OCI-LY1 (cell line): ENCODE measurements at regions not wholly inside any gene's neighbourhood (a gene's known extent, or its start where the extent isn't known, plus 50 kb on each side); places are given as distances from the start of the nearest gene placed in this dataset.

Source experiments
- H2AFZ ChIP-seq: fragments of 200-600 bp; sonication (generic), shearing (Covaris generic); 2 replicates; pipeline ENCODE4 v1.6.0; 2014; ENCODE audit warnings: antibody characterized with exemption, mild to moderate bottlenecking, low read length
- H3F3A ChIP-seq: fragments of 200-600 bp; sonication (generic), shearing (Covaris generic); 2 replicates; pipeline ENCODE4 v1.6.0; 2014; ENCODE audit warnings: mild to moderate bottlenecking, antibody characterized with exemption, low read length, moderate library complexity; ENCODE audit not compliant: insufficient read depth
- H3K27ac ChIP-seq: fragments of 200-600 bp; sonication (generic); 2 replicates; pipeline ENCODE4 v1.5.1; 2014; ENCODE audit warnings: low read length, mixed run types, mild to moderate bottlenecking, low read depth; ENCODE audit not compliant: poor library complexity, severe bottlenecking
- H3K27me3 ChIP-seq: fragments of 200-600 bp; sonication (generic); 2 replicates; pipeline ENCODE4 v1.6.0; 2014; ENCODE audit warnings: antibody characterized with exemption, mild to moderate bottlenecking, low read length, moderate library complexity; ENCODE audit not compliant: insufficient read depth
- H3K36me3 ChIP-seq: fragments of 200-600 bp; sonication (generic); 2 replicates; pipeline ENCODE4 v1.6.1; 2014; ENCODE audit warnings: mild to moderate bottlenecking, antibody characterized with exemption, low read length, moderate library complexity, mixed read lengths; ENCODE audit not compliant: insufficient read depth
- H3K4me1 ChIP-seq: fragments of 200-600 bp; sonication (generic); 2 replicates; pipeline ENCODE4 v1.5.1; 2014; ENCODE audit warnings: mild to moderate bottlenecking, low read length, moderate library complexity; ENCODE audit not compliant: insufficient read depth, severe bottlenecking
- H3K4me2 ChIP-seq: fragments of 200-600 bp; sonication (generic), shearing (Covaris generic); 2 replicates; pipeline ENCODE4 v1.6.1; 2014; ENCODE audit warnings: low read length
- H3K4me3 ChIP-seq: fragments of 200-600 bp; sonication (generic); 2 replicates; pipeline ENCODE4 v1.5.1; 2014; ENCODE audit warnings: low read length, low read depth, mild to moderate bottlenecking, mixed read lengths; ENCODE audit not compliant: poor library complexity, severe bottlenecking
- H3K79me2 ChIP-seq: fragments of 200-600 bp; shearing (Covaris generic); 2 replicates; pipeline ENCODE4 v1.6.1; 2016; ENCODE audit warnings: mixed run types, low read length, mixed read lengths; ENCODE audit not compliant: insufficient read depth
- H3K9ac ChIP-seq: fragments of 200-600 bp; sonication (generic), shearing (Covaris generic); 2 replicates; pipeline ENCODE4 v1.6.1; 2014; ENCODE audit warnings: mild to moderate bottlenecking, low read length, mixed read lengths
- H3K9me2 ChIP-seq: fragments of 200-600 bp; sonication (generic), shearing (Covaris generic); 2 replicates; pipeline ENCODE4 v1.6.1; 2014; ENCODE audit warnings: low read depth, mild to moderate bottlenecking, low read length, mixed read lengths
- H3K9me3 ChIP-seq: fragments of 200-600 bp; shearing (Covaris generic); 2 replicates; pipeline ENCODE4 v1.6.1; 2014; ENCODE audit warnings: low read length, mixed read lengths
- H4K20me1 ChIP-seq: fragments of 200-600 bp; sonication (generic), shearing (Covaris generic); 2 replicates; pipeline ENCODE4 v1.6.0; 2016; ENCODE audit warnings: mild to moderate bottlenecking, low read length; ENCODE audit not compliant: insufficient read depth
- CTCF ChIP-seq: fragments of 200-600 bp; sonication (generic), shearing (Covaris generic); IDR thresholded peaks from 2 replicates; pipeline ENCODE4 v1.5.1; 2017; ENCODE audit warnings: mild to moderate bottlenecking, antibody characterized with exemption, low read length, moderate library complexity, mixed read lengths
- EZH2 ChIP-seq: fragments of 200-600 bp; sonication (generic), shearing (Covaris generic); IDR thresholded peaks from 2 replicates; pipeline ENCODE4 v1.8.0; 2017; ENCODE audit warnings: borderline replicate concordance, mixed run types, mild to moderate bottlenecking, antibody characterized with exemption, low read length, moderate library complexity, mixed read lengths

- H3K27ac ChIP-seq: no peak overlapping the region
- H3K4me2 ChIP-seq: no peak overlapping the region
- no peaks in the 10 kb centered on the region for H3K79me2 ChIP-seq
- no peak overlapping the region for H2AFZ ChIP-seq
- H3K9me3 ChIP-seq: no peaks in the 10 kb centered on the region
- H3K4me1 ChIP-seq: no peaks in the 10 kb centered on the region
- no peaks in the 10 kb centered on the region for H3K36me3 ChIP-seq
- H3K9me2 ChIP-seq: no peaks in the 10 kb centered on the region
- TF ChIP-seq EZH2 (no peak), CTCF (no peak)
- no peaks in the 10 kb centered on the region for H3K27me3 ChIP-seq
- no peak overlapping the region for H3K9ac ChIP-seq
- H3F3A ChIP-seq: no peaks in the 10 kb centered on the region
- H4K20me1 ChIP-seq: no peaks in the 10 kb centered on the region
- no peak overlapping the region for H3K4me3 ChIP-seq
Observed at GRCh38 chr5:29099585-29099984, 2061.2 kb upstream of the CDH9 start.

- no peak overlapping the region for H3K27ac ChIP-seq
- no peaks in the 10 kb centered on the region for H3F3A ChIP-seq
- no peak overlapping the region for H3K4me2 ChIP-seq
- H3K79me2 ChIP-seq: no peaks in the 10 kb centered on the region
- no peaks in the 10 kb centered on the region for H3K9me2 ChIP-seq
- no peaks in the 10 kb centered on the region for H4K20me1 ChIP-seq
- H3K4me3 ChIP-seq: no peak overlapping the region
- H3K36me3 ChIP-seq: no peaks in the 10 kb centered on the region
- no peak overlapping the region for H3K9ac ChIP-seq
- H3K4me1 ChIP-seq: no peaks in the 10 kb centered on the region
- H2AFZ ChIP-seq: no peak overlapping the region
- no peaks in the 10 kb centered on the region for H3K9me3 ChIP-seq
- TF ChIP-seq EZH2 (no peak), CTCF (no peak)
- no peaks in the 10 kb centered on the region for H3K27me3 ChIP-seq
Observed at GRCh38 chr5:29089591-29090130, 2051.3 kb upstream of the CDH9 start.

- Histone ChIP-seq H3K36me3 (no peaks in the 10 kb centered on the region), H3K4me2 (no peak overlapping the region), H3K4me3 (no peak overlapping the region), H2AFZ (no peak overlapping the region), H3K4me1 (no peaks in the 10 kb centered on the region), H3K9me3 (no peaks in the 10 kb centered on the region), H3K9me2 (no peaks in the 10 kb centered on the region), H3K9ac (no peak overlapping the region), H4K20me1 (no peaks in the 10 kb centered on the region), H3K27ac (no peak overlapping the region), H3F3A (no peaks in the 10 kb centered on the region), H3K27me3 (no peaks in the 10 kb centered on the region), H3K79me2 (no peaks in the 10 kb centered on the region)
- TF ChIP-seq CTCF: no peak
- no peak for TF ChIP-seq EZH2
Observed at GRCh38 chr5:29085142-29085541, 2046.8 kb upstream of the CDH9 start.
